22Rv1 (cell line): ENCODE measurements at regions not wholly inside any gene's neighbourhood (a gene's known extent, or its start where the extent isn't known, plus 50 kb on each side); places are given as distances from the start of the nearest gene placed in this dataset.

Source experiments
- H3K27ac ChIP-seq: fragments of 450-650 bp; 2 replicates; pipeline ENCODE4 v1.5.1; 2017
- CTCF ChIP-seq: fragments of 450-650 bp; IDR thresholded peaks from 2 replicates; pipeline ENCODE4 v1.5.1; 2017; ENCODE audit warnings: mild to moderate bottlenecking
- ZFX ChIP-seq: fragments of 450-650 bp; IDR thresholded peaks from 2 replicates; pipeline ENCODE4 v1.6.1; 2017; ENCODE audit warnings: antibody characterized with exemption, borderline replicate concordance

GRCh38 chr7:12517451-12517850 lies 53.1 kb upstream of the SCIN start:
- no peak for TF ChIP-seq CTCF
- TF ChIP-seq ZFX: no peak
- no peak overlapping the region for H3K27ac ChIP-seq

GRCh38 chr7:12518920-12519681 lies 51.4 kb upstream of the SCIN start:
- H3K27ac ChIP-seq: no peak overlapping the region
- TF ChIP-seq ZFX (no peak), CTCF (peak; percentile 84)

DNA sequence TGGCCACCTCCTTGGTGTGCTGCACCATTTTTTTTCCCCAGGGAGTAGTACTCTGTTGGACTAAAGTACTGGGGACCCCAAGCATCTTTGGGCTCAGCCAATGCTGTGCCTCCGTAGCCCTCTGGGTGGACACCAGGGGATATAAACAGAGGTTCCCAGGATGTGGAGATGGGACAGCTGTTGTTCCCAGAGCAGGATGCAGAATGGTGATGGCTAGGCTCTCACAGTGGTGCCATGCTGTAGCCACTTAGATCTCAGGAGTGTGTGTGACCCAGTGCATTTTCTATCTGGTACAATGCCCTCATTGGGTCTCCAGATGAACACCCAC lies 50.9 kb upstream of the SCIN start:
- no peak overlapping the region for H3K27ac ChIP-seq
- no peak for TF ChIP-seq CTCF
- TF ChIP-seq ZFX: no peak
